HepG2 (cell line): ENCODE measurements at regions not wholly inside any gene's neighbourhood (a gene's known extent, or its start where the extent isn't known, plus 50 kb on each side); places are given as distances from the start of the nearest gene placed in this dataset.

ENCODE experiments used
- HOXA7 ChIP-seq: sonication (generic); formaldehyde crosslinking; IDR thresholded peaks from 2 replicates; pipeline ENCODE4 v1.8.1; 2022; ENCODE audit warnings: mild to moderate bottlenecking, missing genetic modification reagents, moderate library complexity
- ZNF274 ChIP-seq: sonication (generic); formaldehyde crosslinking; IDR thresholded peaks from 2 replicates; pipeline ENCODE4 v1.5.1; 2020; ENCODE audit warnings: mild to moderate bottlenecking, missing genetic modification reagents

DNA sequence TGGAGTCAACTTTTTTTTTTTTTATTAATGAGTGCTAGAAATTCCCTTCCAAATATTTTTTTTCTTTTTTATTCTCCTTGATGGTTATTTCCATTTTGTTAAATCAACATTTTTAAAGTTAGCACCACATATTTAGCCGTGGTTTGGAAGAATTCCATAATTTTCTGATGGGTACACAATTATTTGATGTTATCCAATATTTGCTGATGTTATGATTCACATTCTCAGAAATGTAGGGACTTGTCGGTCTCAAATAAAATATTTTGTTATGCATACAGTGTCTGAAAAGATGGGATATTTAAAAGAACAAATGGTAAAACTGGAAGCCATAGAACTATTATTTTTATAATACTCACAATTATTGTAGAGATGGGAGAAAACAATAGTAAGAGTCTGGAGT is 911.5 kb upstream of the GBE1 start:
- no peak for TF ChIP-seq HOXA7 (CRISPR knock-in tag)
- TF ChIP-seq ZNF274 (CRISPR knock-in tag): no peak
